GM18502 (cell line): ENCODE measurements at regions not wholly inside any gene's neighbourhood (a gene's known extent, or its start where the extent isn't known, plus 50 kb on each side); places are given as distances from the start of the nearest gene placed in this dataset.

Source experiments
- ATAC-seq: cut with Tn5 transposase; IDR thresholded peaks from one replicate; pipeline ENCODE4 v1.9.1; 2021; ENCODE audit warnings: mild to moderate bottlenecking; ENCODE audit not compliant: unreplicated experiment, poor library complexity

- no peak for ATAC-seq
These were observed 260.7 kb downstream of the SYK start for GRCh38 chr9:91062281-91062680.

DNA sequence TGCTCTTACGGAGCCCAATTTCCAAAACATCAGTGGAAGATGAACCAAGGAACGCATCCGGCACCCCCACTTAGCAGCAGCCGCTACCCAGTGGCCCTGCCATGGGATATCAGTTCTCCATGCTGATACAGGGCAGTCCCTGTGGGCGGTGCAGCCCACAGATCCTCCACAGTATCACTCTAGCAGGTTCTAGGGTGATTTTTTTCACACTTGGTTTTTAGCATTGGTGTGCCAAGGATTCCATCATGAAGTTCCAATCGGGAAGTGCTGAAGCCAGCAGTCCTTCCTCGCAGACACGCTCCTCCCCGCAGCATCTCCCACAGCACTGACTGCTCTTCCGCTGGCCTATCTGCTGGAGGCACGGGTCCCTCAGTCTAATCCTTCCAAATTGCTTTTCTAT, 261.9 kb downstream of the SYK start:
- ATAC-seq, result no peak

DNA sequence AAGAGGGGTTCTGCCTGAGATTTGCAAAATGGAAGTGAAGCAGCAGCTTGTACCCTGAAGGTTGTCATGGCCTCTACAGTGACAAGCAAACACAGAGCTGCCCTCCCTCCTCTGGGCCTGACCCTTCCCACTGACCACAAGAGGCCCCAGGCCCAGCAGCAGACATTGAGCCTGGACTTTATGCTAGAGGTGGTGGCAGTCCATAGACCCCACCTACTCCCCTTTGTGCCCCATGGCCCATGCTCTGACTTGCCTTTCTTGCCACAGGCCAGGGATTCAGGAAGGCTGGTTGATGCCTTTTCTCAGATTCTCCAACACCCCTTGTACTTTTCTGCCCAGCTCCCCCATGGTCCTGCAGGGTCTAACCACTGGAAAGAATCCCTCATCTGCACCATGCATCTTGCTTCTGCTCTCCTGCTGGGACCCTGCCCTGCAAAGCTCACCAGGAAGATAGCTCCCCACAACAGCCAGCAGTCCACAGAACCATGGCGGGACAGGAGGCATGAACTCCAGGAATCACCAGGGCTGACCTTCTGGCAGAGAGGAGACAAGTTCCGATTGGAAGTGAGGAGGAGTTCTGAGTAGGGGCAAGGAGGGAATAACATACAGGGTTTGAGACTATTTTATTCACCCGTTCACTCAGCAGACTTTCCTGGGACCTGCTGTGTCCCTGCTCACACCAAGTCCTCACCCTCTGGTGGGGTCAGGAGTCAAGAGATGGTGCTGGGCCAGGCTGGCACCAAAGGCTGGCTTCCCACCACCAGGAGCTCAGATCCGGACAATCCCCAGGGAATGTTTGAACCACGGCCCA, 263.8 kb downstream of the SYK start:
- no peak for ATAC-seq

DNA sequence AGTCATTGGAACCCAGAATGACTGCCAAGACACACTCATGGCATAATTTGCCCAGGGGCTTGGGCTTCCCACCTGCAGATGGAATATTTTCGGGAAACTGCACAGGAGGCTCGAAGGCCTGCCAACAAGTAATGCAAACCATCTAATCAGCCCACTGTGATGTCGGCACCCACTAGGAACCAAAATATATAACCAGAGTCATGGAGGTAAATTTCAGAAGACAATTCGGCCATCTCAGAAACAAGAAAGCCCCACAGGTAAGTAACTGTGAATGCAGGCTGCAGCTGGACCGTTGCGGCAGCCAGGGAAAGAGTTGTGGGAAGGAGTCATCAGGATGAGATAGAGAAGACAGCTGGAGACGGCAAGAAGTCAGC, 264.4 kb downstream of the SYK start:
- no peak for ATAC-seq

GRCh38 chr9:91066856-91067255, 265.2 kb downstream of the SYK start:
- no peak for ATAC-seq

DNA sequence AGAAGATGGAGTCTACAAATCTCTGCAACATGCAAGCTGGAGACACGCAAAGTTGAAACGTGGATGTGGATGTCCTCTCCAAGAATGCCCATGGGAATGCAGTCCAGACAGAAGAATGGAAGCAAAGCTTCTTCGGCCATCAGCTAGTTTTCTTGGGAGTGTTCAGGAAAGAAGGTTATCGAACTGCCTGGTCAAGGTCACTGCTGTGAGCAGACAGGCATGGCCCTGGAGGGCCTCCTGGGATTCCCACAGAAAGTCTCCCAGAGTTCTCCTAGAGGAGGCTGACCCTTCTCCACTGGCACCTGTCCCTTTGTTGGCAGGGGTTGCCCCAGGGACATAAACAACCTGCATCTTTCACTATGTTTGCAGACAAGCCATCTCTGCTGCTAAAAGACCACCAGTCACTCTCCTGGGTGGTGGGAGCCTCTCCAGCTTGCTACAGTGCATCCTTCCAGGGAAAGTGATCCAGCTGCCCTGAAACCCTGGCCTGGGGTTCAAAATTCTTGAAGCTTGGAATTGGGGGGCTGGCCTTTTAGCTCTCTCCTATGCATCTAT, 265.8 kb downstream of the SYK start:
- ATAC-seq, result no peak

- no peak for ATAC-seq
These were observed 269.8 kb downstream of the SYK start for GRCh38 chr9:91071184-91071990.

GRCh38 chr9:91073049-91073810, 271.6 kb downstream of the SYK start:
- ATAC-seq, result no peak

- no peak for ATAC-seq
These were observed 272.5 kb downstream of the SYK start for GRCh38 chr9:91073811-91074771.

DNA sequence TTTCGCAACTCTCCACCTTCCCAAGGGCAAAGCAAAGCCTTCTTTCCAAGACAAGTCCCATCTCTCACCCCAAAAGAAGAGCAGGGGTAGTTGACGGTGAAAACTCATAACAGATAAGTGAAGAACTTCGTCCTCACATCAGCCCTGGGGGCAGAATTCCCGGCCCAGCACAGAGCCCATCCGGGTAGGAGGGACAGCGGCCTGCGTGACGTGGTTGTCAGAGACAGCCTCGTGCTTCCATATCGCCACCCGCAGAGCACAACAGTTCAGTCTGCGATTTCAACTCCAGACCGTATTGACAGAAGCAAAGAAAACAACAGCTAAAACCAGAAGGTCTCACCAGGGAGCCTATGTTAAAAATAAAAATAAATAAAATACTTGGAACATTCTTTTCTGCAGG, 273.2 kb downstream of the SYK start:
- ATAC-seq, result no peak

DNA sequence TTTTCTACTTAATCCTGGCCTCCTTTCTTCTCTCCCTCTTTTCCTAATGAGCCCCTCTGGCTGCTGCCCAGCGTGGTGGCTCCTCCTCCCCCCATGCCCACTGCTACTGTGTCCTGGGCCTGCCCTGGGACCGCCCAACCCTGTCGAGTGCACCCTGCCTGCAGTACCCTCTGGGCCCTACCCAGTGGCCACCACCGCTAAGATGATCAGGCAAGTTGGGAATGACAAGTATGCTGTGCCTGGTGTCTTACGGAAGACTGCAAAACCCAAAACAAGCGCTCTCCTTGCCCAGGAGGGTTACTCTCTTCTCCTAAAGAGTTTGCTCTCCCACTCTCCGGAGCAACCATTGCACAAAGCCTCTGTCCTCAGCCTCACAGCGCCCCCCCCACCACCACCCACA, 273.7 kb downstream of the SYK start:
- no peak for ATAC-seq

- no peak for ATAC-seq
These were observed 276.2 kb downstream of the SYK start for GRCh38 chr9:91077624-91078368.

GRCh38 chr9:91078369-91078695, 276.7 kb downstream of the SYK start:
- ATAC-seq, result no peak

DNA sequence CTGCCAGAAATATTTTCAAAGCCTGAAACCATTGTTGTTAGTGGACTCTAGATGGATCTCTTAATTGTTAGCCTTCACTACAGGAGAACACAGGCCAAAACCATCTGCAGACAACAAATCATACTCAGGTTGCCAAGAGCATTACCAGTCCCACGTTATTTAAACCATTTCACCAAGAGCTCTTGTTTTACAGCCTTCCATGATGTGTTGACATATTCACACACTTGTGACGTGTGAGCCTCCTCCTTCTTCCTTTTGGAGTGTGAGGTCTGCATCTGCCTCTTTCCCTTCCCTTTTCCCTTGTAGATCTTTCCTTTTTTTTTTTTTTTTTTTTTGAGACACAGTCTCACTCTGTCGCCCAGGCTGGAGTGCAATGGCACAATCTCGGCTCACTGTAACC, 279.0 kb downstream of the AUH start:
- no peak for ATAC-seq

DNA sequence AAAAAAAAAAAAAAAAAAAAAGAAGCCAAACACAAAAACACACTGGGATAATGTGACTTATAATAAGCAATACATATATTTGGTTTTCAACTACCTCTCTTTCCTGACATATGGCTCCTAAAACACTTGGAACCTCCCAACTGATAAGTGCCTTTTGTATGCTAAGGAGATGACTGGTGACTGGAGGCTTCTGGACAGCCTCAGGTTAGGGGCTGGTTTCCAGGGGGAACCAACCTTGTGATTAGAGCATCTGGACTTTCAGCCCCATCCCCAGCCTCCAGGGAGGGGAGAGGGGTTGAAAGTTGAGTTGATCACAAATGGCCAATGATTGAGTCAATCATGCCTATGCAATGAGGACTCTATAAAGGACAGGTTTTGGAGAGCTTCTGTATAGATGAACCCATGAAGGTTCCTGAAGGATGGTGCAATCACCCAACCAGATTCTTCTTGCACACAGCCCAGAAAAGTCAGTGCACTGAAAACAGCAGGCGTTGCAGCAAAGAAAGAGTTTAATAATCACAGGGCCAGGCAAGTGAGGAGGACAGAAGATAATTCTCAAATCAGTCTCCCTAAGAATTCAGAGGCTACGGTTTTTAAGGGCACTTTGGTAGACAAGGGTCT, 276.7 kb downstream of the AUH start:
- no peak for ATAC-seq

DNA sequence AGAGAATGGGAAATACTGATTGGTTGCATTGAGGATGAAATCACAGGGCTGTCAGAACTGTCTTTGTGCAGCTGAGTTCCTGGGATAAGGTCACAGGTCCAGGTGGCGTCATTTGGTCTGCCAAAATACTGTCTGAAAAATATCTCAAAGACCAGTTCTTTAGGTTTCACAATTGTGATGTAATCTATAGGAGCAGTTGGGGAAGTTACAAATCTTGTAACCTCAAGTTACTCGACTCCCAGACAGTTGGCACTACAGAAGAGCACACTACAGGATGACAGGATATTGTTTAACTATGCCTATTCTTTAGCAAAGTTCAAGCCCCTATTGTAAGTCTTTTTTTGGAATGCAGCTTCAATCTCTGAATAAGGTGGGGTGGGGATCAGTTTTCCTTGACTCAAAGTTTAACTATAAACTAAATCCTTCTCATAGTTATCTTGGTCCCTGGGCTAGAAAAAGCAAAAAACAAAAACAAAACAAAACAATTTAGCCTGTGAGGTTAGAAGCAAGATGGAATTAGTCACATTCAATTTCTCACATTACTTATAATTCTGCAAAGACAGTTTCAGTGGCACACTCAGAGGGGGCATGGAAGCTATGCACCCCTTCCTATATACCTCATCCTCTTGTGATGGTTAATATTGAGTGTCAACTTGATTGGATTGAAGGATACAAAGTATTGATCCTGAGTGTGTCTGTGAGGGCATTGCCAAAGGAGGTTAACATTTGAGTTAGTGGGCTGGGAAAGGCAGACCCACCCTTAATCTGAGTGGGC, 276.0 kb downstream of the AUH start:
- ATAC-seq, result no peak

GRCh38 chr9:91086657-91087461, 274.9 kb downstream of the AUH start:
- no peak for ATAC-seq
